HCEC 1CT (cell line): ENCODE measurements at regions not wholly inside any gene's neighbourhood (a gene's known extent, or its start where the extent isn't known, plus 50 kb on each side); places are given as distances from the start of the nearest gene placed in this dataset.
"Not testable (repeated sequence)": the region's sequence is repeated elsewhere in the genome, so short reads cannot be mapped to it uniquely, and the experiment has no call there.

Experiments used
- DNase-seq: peaks from one replicate; pipeline ENCODE4 v3.0.0-alpha.2; 2017

DNA sequence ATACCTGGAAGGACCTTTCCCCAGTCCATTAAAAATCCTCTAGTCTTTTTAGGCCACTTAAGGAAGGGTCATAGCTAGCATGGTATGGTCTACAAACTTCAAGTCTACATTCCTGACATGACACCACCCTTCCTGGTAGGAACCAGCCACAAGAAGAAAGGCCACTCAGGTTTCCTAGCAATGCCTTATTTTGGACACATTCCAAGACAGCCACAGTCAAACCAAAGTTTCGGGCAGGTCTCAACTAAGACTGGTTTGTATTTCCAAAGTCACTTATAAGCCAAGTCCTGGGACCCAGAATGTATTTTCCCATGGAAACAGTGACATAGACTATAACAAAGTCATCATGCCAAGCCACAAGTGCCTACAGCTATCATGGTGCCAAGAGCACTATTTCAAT, 50.6 kb upstream of the SLC44A3 start:
- no peak for DNase-seq

DNA sequence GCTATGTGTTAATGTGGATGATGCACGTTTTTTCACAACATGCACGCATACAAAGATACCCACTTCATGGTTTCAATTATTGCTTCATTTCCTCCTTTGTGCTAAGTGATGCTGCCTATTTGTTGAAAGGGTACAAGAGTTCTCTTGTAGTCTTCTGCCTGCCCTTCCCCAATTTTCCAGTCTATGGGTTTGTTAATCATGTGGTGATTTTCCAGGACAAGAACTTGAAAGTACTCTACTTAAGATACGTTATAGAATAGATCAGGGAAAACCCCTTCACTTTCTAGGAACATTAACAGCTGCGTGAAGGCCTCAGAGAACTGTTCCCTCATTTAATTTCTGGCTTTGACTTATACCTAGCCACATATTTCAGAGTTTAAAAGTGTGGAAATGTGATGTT, 52.1 kb upstream of the SLC44A3 start:
- DNase-seq: no peak

DNA sequence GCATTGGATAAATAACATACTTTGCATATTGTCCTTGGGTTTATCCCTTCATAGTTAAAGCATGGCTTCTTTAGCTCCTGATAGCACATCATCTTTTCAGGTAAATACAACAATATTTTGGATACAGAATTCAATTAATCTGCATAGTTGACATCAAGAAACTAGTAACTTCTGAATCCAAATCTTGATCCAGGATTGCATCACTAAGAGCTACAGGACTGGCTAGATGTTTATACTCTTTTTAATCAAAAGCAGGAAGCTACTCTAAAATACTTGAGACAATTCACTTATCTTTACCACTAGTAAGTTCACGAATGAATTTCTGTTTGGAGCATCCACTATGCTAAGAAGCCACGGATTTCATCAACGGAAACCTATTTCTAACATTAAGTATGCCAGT, 54.2 kb upstream of the SLC44A3 start:
- no peak for DNase-seq

DNA sequence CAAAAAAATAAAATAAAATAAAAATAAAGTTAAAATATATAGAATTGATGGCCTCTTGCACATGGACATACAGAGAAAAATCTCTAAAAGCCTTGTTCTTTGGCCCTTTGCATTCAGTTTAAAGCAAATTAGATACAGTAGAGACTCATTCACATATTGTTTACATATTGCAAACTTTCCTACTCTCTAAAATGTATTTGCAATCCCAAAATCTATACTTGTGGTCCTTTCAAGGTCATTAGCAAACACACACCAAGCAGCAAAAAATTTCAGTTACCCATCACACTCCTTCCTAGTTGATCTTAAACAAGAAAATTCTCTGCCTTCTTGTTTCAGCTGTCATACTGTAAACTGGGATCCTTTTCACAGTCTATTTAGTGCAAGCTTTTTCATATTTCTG, 61.0 kb upstream of the SLC44A3 start:
- no peak for DNase-seq

DNA sequence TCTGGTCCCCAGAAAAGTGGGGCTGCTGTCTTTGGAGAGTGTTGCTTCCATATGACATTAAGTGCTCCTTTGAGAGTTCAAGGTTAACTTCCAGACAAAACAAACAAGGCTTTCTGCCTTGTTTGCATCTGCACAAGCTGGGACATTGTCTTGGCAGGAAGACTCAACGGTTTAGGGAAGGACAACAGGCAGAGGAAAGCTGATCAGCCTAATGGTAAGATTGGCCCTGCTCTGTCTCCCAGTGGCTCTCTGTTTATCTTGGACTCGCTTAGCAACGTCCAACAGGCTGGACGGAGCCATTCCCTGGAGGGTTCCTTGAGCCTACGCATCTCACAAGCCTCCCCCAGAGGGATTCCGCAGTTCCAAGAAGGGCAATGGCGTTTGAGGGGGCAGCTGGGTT, 62.2 kb upstream of the SLC44A3 start:
- no peak for DNase-seq

DNA sequence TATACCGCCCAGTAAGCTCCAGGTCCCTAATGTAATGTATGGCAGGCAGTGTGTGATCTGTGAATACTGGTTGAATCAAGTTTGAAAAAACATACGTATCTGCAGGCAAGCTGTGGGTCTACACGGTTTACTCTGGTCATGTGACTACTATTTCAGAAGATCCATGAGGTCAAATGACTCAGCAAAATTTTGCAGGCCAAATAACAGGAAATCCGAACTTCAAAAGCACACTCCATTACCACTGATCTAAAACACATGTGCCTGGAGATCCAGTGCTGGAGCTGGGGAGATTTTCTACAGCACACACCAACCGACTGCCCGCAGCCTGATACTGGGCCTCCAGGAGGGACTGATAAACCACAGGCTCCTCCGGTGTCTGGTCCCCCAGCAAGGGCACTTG, 64.5 kb upstream of the SLC44A3 start:
- DNase-seq: peak; percentile 96

DNA sequence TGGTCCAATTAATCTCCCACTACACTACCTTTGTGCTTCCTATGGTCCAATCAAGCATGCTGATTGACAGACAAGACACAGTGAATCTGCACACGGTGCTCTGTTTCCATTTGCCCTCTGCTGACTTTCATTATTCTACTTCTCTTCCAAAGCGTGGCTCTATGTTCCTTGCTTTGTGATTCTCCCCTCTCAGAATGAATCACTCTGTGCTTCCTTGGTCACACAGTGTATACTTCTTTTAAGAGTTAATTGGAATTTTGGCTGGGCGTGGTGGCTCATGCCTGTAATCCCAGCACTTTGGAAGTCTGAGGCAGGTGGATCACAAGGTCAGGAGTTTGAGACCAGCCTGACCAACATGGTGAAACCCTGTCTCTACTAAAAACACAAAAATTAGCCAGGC, 65.1 kb upstream of the SLC44A3 start:
- DNase-seq: not testable (repeated sequence)

DNA sequence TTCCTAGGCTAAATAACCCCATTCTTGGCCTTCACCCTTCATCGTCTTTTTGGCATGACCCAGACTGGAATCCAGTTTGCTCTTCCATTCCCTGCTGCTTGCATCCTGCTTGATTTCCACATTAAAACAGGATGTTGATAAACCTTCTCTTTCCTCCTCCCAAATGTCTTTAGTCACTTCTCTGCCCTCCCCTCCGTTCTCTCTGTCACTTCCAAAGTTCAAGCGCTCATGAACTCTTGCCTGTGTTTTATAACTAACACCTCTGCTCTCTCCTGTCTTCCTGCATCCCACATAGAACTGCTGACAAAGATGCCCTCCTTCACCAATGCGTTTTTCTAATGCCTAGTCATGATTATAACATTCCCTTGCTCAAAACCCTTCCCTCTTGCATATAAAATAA, 65.6 kb upstream of the SLC44A3 start:
- DNase-seq: no peak

DNA sequence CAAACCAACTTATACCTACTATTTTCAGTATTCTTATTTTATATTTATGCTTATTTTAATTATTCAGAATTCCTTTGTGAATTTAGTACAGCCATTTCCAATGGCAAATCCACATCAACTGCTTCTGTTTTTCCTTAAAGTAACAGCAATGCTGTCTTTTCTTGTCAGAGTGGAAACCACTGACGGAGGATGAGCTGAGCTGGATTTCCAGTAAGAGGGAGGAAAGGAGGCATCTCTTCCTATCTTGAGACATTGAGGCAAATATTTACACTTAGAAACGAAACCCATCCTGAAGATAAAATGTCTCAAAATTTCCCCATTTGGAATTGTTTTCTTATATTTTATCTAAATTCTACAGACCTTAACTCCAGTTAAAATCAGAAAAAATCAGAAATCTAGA, 66.1 kb upstream of the SLC44A3 start:
- no peak for DNase-seq

DNA sequence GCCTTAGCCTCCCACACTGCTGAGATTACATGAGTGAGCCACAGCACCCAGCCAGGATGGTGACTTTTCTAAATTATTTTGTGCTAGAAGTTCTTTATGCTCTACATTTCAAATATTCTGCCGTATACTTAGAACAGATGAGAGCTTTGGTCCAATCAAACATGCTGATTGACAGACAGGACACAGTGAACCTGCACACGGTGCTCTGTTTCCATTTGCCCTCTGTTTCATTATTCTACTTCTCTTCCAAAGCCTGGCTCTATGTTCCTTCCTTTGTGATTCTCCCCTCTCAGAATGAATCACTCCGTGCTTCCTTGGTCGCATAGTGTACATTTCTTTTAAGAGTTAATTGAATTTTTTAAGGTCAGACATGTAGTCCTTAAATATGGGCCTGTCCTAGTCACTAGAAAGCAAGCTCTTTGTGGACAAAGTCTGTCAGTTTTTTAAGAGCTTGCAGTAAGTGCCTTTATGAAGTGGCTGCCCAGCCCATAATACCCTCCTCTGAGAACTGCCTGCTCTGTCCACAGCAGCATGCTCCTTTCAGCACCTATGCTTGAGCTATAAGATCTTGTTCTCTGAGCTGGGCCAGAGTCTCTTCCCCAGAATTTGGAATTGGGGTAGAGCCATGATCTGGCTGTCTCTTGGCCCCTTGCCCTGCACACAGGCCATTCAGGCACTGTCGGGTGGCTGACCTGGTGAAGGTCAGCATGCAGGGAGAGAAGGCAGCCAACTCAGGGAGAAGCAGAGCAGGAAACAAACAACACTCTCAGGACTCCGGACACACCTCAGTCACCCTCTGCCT, 66.8 kb upstream of the SLC44A3 start:
- no peak for DNase-seq

DNA sequence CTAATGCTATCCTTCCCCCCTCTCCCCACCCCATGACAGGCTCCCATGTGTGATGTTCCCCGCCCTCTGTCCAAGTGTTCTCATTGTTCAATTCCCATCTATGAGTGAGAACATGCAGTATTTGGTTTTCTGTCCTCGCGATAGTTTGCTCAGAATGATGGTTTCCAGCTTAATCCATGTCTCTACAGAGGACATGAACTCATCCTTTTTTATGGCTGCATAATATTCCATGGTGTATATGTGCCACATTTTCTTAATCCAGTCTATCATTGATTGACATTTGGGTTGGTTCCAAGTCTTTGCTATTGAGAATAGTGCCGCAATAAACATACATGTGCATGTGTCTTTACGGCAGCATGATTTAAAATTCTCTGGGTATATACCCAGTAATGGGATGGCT, 68.7 kb upstream of the SLC44A3 start:
- not testable (repeated sequence) for DNase-seq

DNA sequence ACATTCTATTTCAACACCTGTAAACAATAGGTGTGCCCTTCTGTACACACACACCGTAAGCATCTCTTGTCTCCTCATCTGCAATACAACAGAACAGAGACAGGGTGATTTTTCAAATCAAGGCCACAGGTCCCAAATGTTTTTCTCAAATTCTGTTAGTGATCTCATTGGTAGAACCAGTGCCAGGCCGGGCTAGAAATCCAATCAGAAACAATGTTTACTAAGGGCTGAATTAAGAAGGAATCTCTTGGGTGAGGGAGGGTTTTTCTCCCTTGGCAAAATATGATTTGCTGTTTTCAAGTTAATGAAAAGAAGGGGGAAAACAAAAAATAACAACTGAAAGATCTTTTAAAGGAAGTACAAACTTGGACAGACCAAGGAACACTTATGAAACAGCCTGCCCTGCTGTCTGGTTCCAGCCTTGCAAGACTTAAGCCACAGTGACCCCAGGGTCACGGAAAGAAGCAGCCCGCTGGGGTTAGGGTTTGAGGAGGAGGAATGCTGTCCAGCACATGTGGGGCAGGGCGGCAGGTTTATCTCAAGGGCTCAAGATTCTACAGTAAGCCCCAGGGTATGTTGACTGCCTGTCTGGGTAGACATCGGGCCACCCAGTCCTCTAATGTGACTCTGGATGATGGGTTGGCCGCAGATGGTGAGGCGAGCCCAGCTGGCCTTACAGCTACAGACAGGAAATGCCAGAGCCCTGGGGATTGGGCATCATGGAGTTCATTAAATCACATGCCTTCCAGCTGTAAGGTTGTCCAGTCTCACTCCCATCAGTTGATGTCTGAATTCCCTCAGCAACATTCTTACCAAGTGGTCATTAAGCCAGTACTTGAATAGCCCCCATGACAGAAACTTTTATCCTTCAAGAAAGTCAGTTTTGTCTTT, 73.3 kb upstream of the SLC44A3 start:
- DNase-seq: peak; percentile 35

DNA sequence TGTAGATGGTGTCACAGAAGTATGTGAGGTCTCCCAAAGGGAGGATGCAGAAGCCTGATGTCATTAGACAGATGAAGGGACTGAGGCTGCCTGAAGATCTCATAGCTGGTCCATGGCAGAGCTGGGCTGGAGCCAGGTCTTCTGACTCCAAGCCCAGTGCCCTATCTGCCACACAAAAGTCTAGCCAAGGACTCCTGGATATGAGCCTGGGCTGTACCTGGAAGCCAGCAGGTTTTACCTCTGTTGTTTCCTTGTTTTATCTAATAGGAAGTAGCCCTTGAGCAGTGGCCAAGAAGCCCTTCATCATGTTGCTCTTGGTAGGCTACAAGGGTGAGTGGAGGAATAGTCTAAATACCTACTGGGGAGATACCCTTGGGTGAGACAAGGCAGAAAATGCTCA, 74.4 kb upstream of the SLC44A3 start:
- no peak for DNase-seq

DNA sequence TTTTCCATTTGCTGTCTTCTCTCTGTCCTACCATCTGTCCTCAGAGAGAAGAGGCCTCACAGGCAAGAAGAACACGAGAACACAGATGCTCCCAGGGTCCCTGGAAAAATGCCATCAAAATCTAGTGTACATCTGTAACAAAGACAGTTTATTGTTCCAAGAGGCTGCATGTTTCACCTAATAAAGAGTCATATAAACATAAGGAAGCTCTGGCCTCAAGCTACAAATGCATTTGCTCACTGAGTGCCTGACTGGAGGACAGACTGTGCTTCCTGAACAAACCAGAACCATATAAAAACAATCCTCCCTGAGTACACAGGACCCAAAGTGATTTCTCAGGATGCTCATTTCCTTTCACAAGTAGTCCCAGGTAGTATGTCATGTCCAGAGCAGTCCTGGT, 76.3 kb upstream of the SLC44A3 start:
- DNase-seq: no peak

DNA sequence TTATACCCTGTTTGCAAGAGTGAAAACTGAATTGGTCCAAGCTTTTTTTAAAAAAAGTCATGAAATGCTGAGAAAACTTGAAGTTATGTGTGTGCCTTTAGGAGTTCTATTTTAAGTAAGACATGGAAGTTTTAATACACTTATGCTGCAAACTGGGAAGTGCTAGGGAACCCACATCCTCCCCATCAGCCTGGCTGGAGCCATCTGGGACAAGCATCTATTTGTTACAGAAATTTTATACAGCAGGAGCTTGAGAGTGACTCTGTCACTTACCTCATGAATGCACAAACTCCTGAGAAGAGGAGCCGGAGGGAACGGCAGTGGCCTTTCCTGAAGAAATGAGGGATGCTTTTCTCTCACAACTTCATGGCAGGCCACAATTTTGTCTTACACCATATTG, 78.2 kb upstream of the SLC44A3 start:
- no peak for DNase-seq

DNA sequence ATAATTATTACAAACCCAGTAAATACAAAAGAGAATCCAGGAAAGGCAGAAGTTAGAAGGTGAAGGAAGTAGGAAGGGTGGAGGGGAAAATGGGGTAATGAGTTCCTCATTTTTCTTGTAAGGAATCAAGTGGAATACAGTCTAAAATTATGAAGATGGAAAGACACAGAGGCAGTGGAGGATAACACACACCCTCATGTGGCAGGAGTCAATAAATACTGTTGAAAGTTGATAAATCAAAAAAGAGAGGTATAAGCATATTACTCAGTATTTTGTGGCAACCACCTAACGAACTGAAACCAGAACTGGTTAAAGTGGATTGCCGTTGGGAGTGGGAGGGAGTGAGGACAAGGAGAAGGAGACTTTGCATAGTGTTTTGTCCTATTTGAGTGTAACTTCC, 78.6 kb upstream of the SLC44A3 start:
- DNase-seq: peak; percentile 58

DNA sequence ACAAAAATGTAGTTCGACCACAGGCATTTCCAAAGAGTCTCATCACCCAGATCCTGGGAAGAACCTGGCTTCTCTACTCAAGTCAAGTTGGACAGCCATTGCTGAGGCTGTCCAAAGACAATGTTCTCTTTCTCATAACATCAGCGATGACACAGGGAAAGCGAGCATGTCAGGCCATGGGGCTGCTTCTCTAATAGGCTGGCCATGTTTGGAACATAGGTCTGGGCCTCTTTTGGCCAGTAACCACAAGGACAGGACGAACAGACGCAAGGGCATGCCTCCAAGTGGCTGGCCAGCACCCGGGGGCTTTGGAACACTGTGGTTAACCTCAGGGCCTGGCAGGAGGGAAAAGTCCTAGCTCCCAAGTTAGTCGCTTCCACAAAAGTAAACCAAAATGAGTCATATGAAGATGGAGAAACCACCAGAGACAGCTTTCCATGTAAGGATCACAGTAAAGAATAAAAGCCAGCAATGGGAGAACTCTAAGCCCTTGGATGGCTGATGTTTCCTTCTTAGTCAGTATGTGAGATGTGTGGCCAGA, 80.6 kb upstream of the SLC44A3 start:
- peak; percentile 96 for DNase-seq

DNA sequence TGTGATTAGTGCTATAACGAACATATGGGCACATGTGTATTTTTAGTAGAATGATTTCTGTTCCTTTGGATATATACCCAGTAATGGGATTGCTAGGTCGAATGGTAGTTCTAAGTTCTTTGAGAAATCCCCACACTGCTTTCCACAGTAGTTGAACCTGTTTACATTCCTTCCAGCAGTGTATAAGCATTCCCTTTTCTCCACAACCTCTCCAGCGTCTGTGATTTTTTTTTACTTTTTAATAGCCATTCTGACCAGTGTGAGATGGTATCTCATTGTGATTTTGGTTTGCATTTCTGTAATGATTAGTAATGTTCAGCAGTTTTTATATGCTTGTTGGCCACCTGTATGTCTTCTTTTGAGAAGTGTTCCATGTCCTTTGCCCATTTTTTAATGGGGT, 81.8 kb upstream of the SLC44A3 start:
- DNase-seq: no peak

DNA sequence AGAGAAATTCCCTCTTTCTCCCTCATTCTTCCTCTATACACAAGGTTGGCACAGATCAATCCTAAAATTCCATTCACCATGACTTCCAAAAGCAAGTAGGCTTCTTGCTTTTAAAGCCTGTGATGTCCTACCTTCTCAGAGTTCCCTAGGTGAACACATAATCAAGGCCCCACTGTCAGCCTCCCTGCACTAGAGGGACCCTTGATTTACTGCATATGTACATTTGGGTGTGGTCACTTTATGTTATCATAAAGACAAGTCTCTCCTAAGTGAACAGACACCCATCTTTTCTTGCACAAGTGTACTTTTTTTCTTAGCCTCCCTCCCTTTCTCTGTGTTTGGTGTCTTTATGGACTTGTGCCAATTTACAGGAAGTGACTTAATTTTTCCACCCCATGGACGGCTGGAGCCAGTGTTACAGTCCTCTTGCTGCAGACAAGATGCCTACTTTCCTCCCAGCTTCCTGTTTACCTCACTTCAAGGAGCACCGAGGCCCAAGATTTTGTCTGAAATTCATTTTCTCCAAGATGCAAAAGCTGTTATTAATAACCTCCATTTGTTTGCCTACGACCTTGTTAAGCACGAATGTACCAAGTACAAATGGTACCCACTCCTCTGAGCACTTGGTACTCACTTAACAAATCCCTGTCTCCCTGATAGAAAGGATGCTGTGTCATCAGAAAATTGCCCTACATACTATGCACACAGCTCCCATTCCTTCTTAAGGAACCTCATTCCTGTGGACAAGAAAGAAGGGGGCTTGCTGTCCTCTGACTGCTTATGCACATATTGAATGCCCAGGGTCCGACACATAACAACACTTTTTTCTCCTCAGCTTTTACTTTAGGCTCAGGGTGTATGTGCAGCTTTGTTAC, 82.8 kb upstream of the SLC44A3 start:
- DNase-seq: peak; percentile 74

DNA sequence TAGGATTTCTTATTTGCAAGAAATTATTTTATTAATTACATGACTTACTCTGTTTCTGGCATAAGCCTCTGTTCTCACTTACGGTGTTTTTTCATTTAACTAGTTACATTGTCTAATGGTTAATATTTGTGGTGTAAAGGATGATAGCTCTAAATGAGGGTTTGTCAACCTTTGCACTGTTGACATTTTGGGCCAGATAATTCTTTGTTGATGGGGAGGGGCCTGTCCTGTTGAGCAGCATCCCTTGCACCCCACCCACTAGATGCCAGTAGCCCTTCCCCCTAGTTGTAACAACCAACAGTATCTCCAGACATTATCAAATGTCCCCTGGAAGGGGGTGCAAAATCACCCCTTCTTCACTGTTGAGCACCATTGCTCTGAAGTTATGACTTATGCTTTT, 83.6 kb upstream of the SLC44A3 start:
- no peak for DNase-seq

DNA sequence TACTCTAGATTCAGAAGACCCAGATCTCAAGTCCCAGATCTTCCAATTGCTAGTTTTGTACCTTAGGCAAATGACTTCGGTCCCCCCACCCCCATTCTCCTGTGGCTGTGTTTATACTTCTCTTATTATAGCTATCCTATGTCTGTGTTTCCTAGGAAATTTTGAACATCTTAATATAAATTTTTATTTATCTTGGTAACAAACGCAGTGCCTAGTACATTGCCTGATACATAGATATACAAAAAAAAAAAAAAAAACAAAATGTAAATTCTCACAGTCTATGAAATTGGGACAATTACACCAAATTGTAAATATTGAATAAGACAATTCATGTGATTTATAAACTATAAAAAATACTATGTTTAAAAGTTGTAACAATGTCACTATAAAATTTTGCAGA, 84.1 kb upstream of the SLC44A3 start:
- DNase-seq: no peak

DNA sequence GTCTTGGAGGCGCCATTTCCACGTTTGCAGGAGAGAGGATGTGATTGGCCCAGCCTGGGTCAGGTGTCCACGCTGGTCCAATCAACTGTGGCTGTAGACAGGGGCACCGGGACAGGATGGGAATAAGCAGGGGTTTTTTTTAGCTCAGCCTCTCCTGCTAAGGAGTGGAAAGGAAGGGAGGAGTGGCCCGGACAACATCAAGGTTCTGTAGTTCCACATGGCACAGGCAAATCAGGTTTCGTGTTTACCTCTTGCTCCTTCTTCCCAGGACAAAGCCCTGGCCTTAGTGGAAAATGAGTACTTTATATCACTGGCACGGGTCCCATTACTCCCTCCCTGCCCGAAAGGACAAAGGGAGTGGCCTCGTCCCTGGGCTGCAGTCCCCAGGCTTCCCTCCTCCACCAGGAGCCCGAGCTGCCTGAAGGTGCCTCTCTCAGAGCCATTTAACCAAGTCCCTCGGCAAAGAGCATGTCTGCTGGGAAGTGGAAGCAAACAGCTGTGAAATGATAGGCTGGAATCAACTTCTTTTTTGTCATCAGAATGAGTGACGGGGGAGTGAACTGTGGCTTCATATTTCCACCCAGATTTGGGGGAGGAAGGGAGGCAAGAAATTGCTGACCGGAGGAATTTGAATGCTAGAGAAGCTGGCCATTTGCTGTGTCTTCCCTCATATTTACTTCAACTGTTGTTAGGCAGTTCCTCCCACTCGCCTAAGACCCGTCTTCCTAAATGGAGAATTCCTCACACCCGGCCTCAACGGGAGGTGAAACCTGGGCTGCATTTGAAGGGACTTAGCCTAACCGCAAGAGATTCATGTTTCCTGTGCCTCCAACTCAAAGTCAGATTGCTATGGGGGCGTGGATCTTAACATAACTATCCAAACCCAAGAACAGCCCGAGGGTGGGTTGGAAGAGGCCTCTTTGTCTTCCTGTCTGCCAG, 84.9 kb upstream of the SLC44A3 start:
- no peak for DNase-seq
